Left lung (tissue), 4 donors: ENCODE measurements at regions not wholly inside any gene's neighbourhood (a gene's known extent, or its start where the extent isn't known, plus 50 kb on each side); places are given as distances from the start of the nearest gene placed in this dataset.

ENCODE experiments used
- ATAC-seq: fragments of 200-7000 bp; cut with Tn5 transposase; one replicate; pipeline ENCODE4 v1.9.1; 2020; ENCODE audit warnings: moderate library complexity
- DNase-seq, 4 donors: peaks; one replicate each; pipeline ENCODE4 v3.0.0-alpha.2; 2013 to 2020
- H3K27ac ChIP-seq, 2 donors: fragments of 200-600 bp; sonication (generic) in 1 of 2; one replicate each; pipeline versions ENCODE4 v1.5.0 to v1.8.0; 2020 to 2021
- H3K27me3 ChIP-seq, 2 donors: fragments of 200-600 bp; sonication (generic) in 1 of 2; one replicate each; pipeline versions ENCODE4 v1.5.0 to v1.8.0; 2020 to 2021
- H3K36me3 ChIP-seq, 2 donors: fragments of 200-600 bp; sonication (generic) in 1 of 2; one replicate each; pipeline versions ENCODE4 v1.5.0 to v1.8.0; 2020 to 2021
- H3K4me1 ChIP-seq, 2 donors: fragments of 200-600 bp; one replicate each; pipeline ENCODE4 v1.8.0; 2021
- H3K4me3 ChIP-seq, 2 donors: fragments of 200-600 bp; sonication (generic) in 1 of 2; one replicate each; pipeline versions ENCODE4 v1.5.0 to v1.8.0; 2020 to 2021; ENCODE audit warnings: mild to moderate bottlenecking in 1 of 2
- H3K9me3 ChIP-seq, 2 donors: fragments of 200-600 bp; sonication (generic) in 1 of 2; one replicate each; pipeline versions ENCODE4 v1.5.0 to v1.8.0; 2020 to 2021
- CTCF ChIP-seq, 2 donors: fragments of 200-600 bp; sonication (generic) in 1 of 2; IDR thresholded peaks; one replicate each; pipeline versions ENCODE4 v1.5.0 to v1.8.0; 2021; ENCODE audit warnings: antibody characterized with exemption in 2 of 2
- intact Hi-C, 2 donors: fragments of 100-400 bp; cut with DNase I; formaldehyde crosslinking; loops; one replicate each; pipeline versions ENCODE4 v1.11.2 to v1.14.2; 2022
- donor health status: DM: no; HTN: yes; CAD: no.
- donor health status: DM: no; HTN: no; CAD: no.

- Histone ChIP-seq H3K27ac (no peak overlapping the region), H3K9me3 (no peaks in the 10 kb centered on the region), H3K4me1 (no peaks in the 10 kb centered on the region), H3K4me3 (no peak overlapping the region), H3K27me3 (peaks cover 0 to 4% of the 10 kb centered on the region in 2 donors), H3K36me3 (no peaks in the 10 kb centered on the region)
- ATAC-seq, result no peak
- no peak for DNase-seq
- no peak for TF ChIP-seq CTCF (IDR thresholded peaks at IDR 0.05)
- intact Hi-C loops, result no loop called here
Measured at GRCh38 chr16:6248199-6248598, 1084.4 kb upstream of the RBFOX1 start.

GRCh38 chr16:6247775-6248174, 1084.9 kb upstream of the RBFOX1 start:
- intact Hi-C loops, result no loop called here
- H3K27ac ChIP-seq, result no peak overlapping the region
- no peaks in the 10 kb centered on the region for H3K36me3 ChIP-seq
- no peak for TF ChIP-seq CTCF (IDR thresholded peaks at IDR 0.05)
- H3K4me3 ChIP-seq, result no peak overlapping the region
- ATAC-seq (no peak), DNase-seq (no peak)
- no peaks in the 10 kb centered on the region for H3K4me1 ChIP-seq
- no peaks in the 10 kb centered on the region for H3K9me3 ChIP-seq
- peaks cover 0 to 4% of the 10 kb centered on the region in 2 donors for H3K27me3 ChIP-seq

- Histone ChIP-seq H3K4me3 (no peak overlapping the region), H3K36me3 (no peaks in the 10 kb centered on the region), H3K4me1 (no peaks in the 10 kb centered on the region), H3K27ac (no peak overlapping the region), H3K27me3 (peaks cover 0 to 4% of the 10 kb centered on the region in 2 donors), H3K9me3 (no peaks in the 10 kb centered on the region)
- DNase-seq (no peak), ATAC-seq (no peak)
- intact Hi-C loops, result no loop called here
- TF ChIP-seq CTCF (IDR thresholded peaks at IDR 0.05), result no peak
Measured at GRCh38 chr16:6247150-6247549, 1085.5 kb upstream of the RBFOX1 start.

GRCh38 chr16:6246266-6246665, 1086.4 kb upstream of the RBFOX1 start:
- Histone ChIP-seq H3K4me3 (no peak overlapping the region), H3K4me1 (no peaks in the 10 kb centered on the region), H3K9me3 (no peaks in the 10 kb centered on the region), H3K27ac (no peak overlapping the region), H3K27me3 (peaks cover 0 to 4% of the 10 kb centered on the region in 2 donors), H3K36me3 (no peaks in the 10 kb centered on the region)
- DNase-seq (no peak), ATAC-seq (no peak)
- intact Hi-C loops, result no loop called here
- no peak for TF ChIP-seq CTCF (IDR thresholded peaks at IDR 0.05)

GRCh38 chr16:6232056-6232455, 1100.6 kb upstream of the RBFOX1 start:
- DNase-seq (no peak), ATAC-seq (no peak)
- no peaks in the 10 kb centered on the region for H3K4me1 ChIP-seq
- H3K36me3 ChIP-seq, result no peaks in the 10 kb centered on the region
- H3K9me3 ChIP-seq, result peaks cover 0 to 3% of the 10 kb centered on the region in 2 donors
- H3K27me3 ChIP-seq, result no peaks in the 10 kb centered on the region
- H3K4me3 ChIP-seq, result no peak overlapping the region
- intact Hi-C loops, result no loop called here
- no peak overlapping the region for H3K27ac ChIP-seq
- no peak for TF ChIP-seq CTCF (IDR thresholded peaks at IDR 0.05)
